ENCODE measurements at regions not wholly inside any gene's neighbourhood (a gene's known extent, or its start where the extent isn't known, plus 50 kb on each side); places are given as distances from the start of the nearest gene placed in this dataset.

GRCh38 chr2:64769392-64770044 lies 115.8 kb upstream of the SERTAD2 start:
- no peak for DNase-seq (ENCODE audit: low read depth)

GRCh38 chr2:64770137-64770780 lies 116.5 kb upstream of the SERTAD2 start:
- DNase-seq (ENCODE audit: low read depth), result no peak

- DNase-seq (ENCODE audit: low read depth), result no peak
Observed at GRCh38 chr2:64770781-64771334, 117.1 kb upstream of the SERTAD2 start.

GRCh38 chr2:64771737-64772136 lies 118.0 kb upstream of the SERTAD2 start:
- DNase-seq (ENCODE audit: low read depth), result no peak

GRCh38 chr2:64773461-64774118 lies 119.9 kb upstream of the SERTAD2 start:
- DNase-seq (ENCODE audit: low read depth), result no peak

GRCh38 chr2:64777841-64778240 lies 124.1 kb upstream of the SERTAD2 start:
- DNase-seq (ENCODE audit: low read depth), result no peak

- no peak for DNase-seq (ENCODE audit: low read depth)
Observed at GRCh38 chr2:64779117-64779690, 125.5 kb upstream of the SERTAD2 start.

- no peak for DNase-seq (ENCODE audit: low read depth)
Observed at GRCh38 chr2:64780041-64780440, 126.3 kb upstream of the SERTAD2 start.

- DNase-seq (ENCODE audit: low read depth), result no peak
Observed at GRCh38 chr2:64781711-64782390, 128.1 kb upstream of the SERTAD2 start.

- DNase-seq (ENCODE audit: low read depth), result no peak
Observed at GRCh38 chr2:64784168-64785061, 130.7 kb upstream of the SERTAD2 start.

GRCh38 chr2:64785245-64785644 lies 131.5 kb upstream of the SERTAD2 start:
- no peak for DNase-seq (ENCODE audit: low read depth)

- no peak for DNase-seq (ENCODE audit: low read depth)
Observed at GRCh38 chr2:64786343-64787018, 132.8 kb upstream of the SERTAD2 start.

- no peak for DNase-seq (ENCODE audit: low read depth)
Observed at GRCh38 chr2:64787019-64787365, 133.3 kb upstream of the SERTAD2 start.

GRCh38 chr2:64787698-64788097 lies 134.0 kb upstream of the SERTAD2 start:
- DNase-seq (ENCODE audit: low read depth), result no peak

- no peak for DNase-seq (ENCODE audit: low read depth)
Observed at GRCh38 chr2:64789466-64790320, 136.0 kb upstream of the SERTAD2 start.

- no peak for DNase-seq (ENCODE audit: low read depth)
Observed at GRCh38 chr2:64792300-64792699, 138.6 kb upstream of the SERTAD2 start.

- DNase-seq (ENCODE audit: low read depth), result no peak
Observed at GRCh38 chr2:64792995-64793639, 139.4 kb upstream of the SERTAD2 start.

- DNase-seq (ENCODE audit: low read depth), result no peak
Observed at GRCh38 chr2:64793701-64794100, 140.0 kb upstream of the SERTAD2 start.

- no peak for DNase-seq (ENCODE audit: low read depth)
Observed at GRCh38 chr2:64794426-64794995, 140.8 kb upstream of the SERTAD2 start.
